Brain microvascular endothelial cell (primary cell): ENCODE measurements at regions not wholly inside any gene's neighbourhood (a gene's known extent, or its start where the extent isn't known, plus 50 kb on each side); places are given as distances from the start of the nearest gene placed in this dataset.

Experiments used
- DNase-seq: peaks from one replicate; pipeline ENCODE4 v3.0.0-alpha.2; 2020
- H3K27ac ChIP-seq: fragments of 250-450 bp; sonication (Bioruptor Pico); 2 replicates; pipeline ENCODE4 v1.5.1; 2020; ENCODE audit warnings: mild to moderate bottlenecking, moderate library complexity
- H3K27me3 ChIP-seq: fragments of 250-450 bp; sonication (Bioruptor Pico); replicated peaks from 2 replicates; pipeline ENCODE4 v1.5.1; 2020; ENCODE audit warnings: mild to moderate bottlenecking
- H3K36me3 ChIP-seq: fragments of 250-450 bp; sonication (Bioruptor Pico); replicated peaks from 2 replicates; pipeline ENCODE4 v1.5.1; 2020; ENCODE audit warnings: mild to moderate bottlenecking
- H3K4me3 ChIP-seq: 2 replicates; pipeline ENCODE4 v1.5.1; 2011; ENCODE audit warnings: low read depth, mild to moderate bottlenecking, control low read depth, low read length, moderate library complexity
- CTCF ChIP-seq: IDR thresholded peaks from 2 replicates; pipeline ENCODE4 v1.5.1; 2011; ENCODE audit warnings: low read depth, mild to moderate bottlenecking, moderate library complexity, low read length, control low read depth, inconsistent platforms; ENCODE audit errors: missing control alignments
- in situ Hi-C: cut with HindIII; loops from 2 replicates; pipeline ENCODE4 v1.10.0; 2017; ENCODE audit warnings: low sequenced_read_pairs, low pct_ligation_motif_present

GRCh38 chr9:23615569-23615968 is 210.5 kb downstream of the ELAVL2 start:
- in situ Hi-C loops, result no loop called here
- H3K27ac ChIP-seq, result no peak overlapping the region
- H3K27me3 ChIP-seq, result no peaks in the 10 kb centered on the region
- H3K36me3 ChIP-seq, result no peaks in the 10 kb centered on the region
- DNase-seq, result no peak
- no peak for TF ChIP-seq CTCF
- H3K4me3 ChIP-seq, result no peak overlapping the region

GRCh38 chr9:23621188-23621587 is 204.9 kb downstream of the ELAVL2 start:
- in situ Hi-C loops, result no loop called here
- Histone ChIP-seq H3K27ac (no peak overlapping the region), H3K4me3 (no peak overlapping the region), H3K36me3 (no peaks in the 10 kb centered on the region), H3K27me3 (no peaks in the 10 kb centered on the region)
- no peak for DNase-seq
- no peak for TF ChIP-seq CTCF

GRCh38 chr9:23621924-23622323 is 204.1 kb downstream of the ELAVL2 start:
- no peak for TF ChIP-seq CTCF
- Histone ChIP-seq H3K4me3 (no peak overlapping the region), H3K27me3 (no peaks in the 10 kb centered on the region), H3K36me3 (no peaks in the 10 kb centered on the region), H3K27ac (no peak overlapping the region)
- in situ Hi-C loops, result no loop called here
- no peak for DNase-seq

GRCh38 chr9:23622396-23622795 is 203.6 kb downstream of the ELAVL2 start:
- no peak for DNase-seq
- no peak for TF ChIP-seq CTCF
- H3K27ac ChIP-seq, result no peak overlapping the region
- no peaks in the 10 kb centered on the region for H3K36me3 ChIP-seq
- no peaks in the 10 kb centered on the region for H3K27me3 ChIP-seq
- in situ Hi-C loops, result no loop called here
- H3K4me3 ChIP-seq, result no peak overlapping the region

- Histone ChIP-seq H3K4me3 (no peak overlapping the region), H3K27me3 (no peaks in the 10 kb centered on the region), H3K36me3 (no peaks in the 10 kb centered on the region), H3K27ac (no peak overlapping the region)
- DNase-seq, result no peak
- in situ Hi-C loops, result no loop called here
- TF ChIP-seq CTCF, result no peak
Observed at GRCh38 chr9:23630488-23630887, 195.6 kb downstream of the ELAVL2 start.

- Histone ChIP-seq H3K27ac (no peak overlapping the region), H3K36me3 (no peaks in the 10 kb centered on the region), H3K27me3 (no peaks in the 10 kb centered on the region), H3K4me3 (no peak overlapping the region)
- TF ChIP-seq CTCF, result no peak
- DNase-seq, result no peak
- in situ Hi-C loops, result no loop called here
Observed at GRCh38 chr9:23635276-23635675, 190.8 kb downstream of the ELAVL2 start.
